ENCODE measurements at regions not wholly inside any gene's neighbourhood (a gene's known extent, or its start where the extent isn't known, plus 50 kb on each side); places are given as distances from the start of the nearest gene placed in this dataset.

GRCh38 chr6:43896329-43897255 is 126.6 kb downstream of the VEGFA start:
- TF ChIP-seq, protein P1, sequence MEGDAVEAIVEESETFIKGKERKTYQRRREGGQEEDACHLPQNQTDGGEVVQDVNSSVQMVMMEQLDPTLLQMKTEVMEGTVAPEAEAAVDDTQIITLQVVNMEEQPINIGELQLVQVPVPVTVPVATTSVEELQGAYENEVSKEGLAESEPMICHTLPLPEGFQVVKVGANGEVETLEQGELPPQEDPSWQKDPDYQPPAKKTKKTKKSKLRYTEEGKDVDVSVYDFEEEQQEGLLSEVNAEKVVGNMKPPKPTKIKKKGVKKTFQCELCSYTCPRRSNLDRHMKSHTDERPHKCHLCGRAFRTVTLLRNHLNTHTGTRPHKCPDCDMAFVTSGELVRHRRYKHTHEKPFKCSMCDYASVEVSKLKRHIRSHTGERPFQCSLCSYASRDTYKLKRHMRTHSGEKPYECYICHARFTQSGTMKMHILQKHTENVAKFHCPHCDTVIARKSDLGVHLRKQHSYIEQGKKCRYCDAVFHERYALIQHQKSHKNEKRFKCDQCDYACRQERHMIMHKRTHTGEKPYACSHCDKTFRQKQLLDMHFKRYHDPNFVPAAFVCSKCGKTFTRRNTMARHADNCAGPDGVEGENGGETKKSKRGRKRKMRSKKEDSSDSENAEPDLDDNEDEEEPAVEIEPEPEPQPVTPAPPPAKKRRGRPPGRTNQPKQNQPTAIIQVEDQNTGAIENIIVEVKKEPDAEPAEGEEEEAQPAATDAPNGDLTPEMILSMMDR (IDR thresholded peaks at IDR 0.05): no peak
- TF ChIP-seq SIN3A (IDR thresholded peaks at IDR 0.05; ENCODE audit: borderline replicate concordance, insufficient read depth, low read depth, low read length): no peak
- TF ChIP-seq, protein P2, sequence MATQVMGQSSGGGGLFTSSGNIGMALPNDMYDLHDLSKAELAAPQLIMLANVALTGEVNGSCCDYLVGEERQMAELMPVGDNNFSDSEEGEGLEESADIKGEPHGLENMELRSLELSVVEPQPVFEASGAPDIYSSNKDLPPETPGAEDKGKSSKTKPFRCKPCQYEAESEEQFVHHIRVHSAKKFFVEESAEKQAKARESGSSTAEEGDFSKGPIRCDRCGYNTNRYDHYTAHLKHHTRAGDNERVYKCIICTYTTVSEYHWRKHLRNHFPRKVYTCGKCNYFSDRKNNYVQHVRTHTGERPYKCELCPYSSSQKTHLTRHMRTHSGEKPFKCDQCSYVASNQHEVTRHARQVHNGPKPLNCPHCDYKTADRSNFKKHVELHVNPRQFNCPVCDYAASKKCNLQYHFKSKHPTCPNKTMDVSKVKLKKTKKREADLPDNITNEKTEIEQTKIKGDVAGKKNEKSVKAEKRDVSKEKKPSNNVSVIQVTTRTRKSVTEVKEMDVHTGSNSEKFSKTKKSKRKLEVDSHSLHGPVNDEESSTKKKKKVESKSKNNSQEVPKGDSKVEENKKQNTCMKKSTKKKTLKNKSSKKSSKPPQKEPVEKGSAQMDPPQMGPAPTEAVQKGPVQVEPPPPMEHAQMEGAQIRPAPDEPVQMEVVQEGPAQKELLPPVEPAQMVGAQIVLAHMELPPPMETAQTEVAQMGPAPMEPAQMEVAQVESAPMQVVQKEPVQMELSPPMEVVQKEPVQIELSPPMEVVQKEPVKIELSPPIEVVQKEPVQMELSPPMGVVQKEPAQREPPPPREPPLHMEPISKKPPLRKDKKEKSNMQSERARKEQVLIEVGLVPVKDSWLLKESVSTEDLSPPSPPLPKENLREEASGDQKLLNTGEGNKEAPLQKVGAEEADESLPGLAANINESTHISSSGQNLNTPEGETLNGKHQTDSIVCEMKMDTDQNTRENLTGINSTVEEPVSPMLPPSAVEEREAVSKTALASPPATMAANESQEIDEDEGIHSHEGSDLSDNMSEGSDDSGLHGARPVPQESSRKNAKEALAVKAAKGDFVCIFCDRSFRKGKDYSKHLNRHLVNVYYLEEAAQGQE (IDR thresholded peaks at IDR 0.05; ENCODE audit: insufficient read depth in 1 of 2, low read depth in 2 of 2, low read length in 1 of 2): no peak

Measured in Panc1 (cell line).